ENCODE measurements at regions not wholly inside any gene's neighbourhood (a gene's known extent, or its start where the extent isn't known, plus 50 kb on each side); places are given as distances from the start of the nearest gene placed in this dataset.

DNA sequence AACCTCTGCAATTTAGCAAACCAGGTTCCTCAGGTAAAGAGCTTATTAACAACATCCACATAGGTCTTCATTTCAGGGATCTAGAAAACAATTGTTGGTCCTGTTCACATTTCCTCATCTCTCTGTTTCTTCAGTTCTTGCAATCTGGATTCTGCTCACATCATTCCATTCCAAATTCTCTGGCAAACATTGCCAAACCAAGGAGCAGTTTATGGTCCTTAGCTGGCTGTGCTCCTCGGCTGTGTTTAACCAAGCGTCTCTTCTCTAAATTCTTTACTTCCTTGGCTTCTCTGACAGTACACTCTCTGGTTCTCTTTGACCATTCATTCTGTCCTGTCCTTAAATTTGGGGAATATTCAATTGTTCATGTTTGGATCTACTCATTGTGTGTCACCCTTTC, 65.8 kb upstream of the RANBP3L start:
- Histone ChIP-seq H3K9me3 (no peaks in the 10 kb centered on the region), H3K4me1 (no peaks in the 10 kb centered on the region), H3K27me3 (no peaks in the 10 kb centered on the region), H3K4me3 (no peak overlapping the region), H3K36me3 (no peaks in the 10 kb centered on the region), H3K27ac (no peak overlapping the region)
- DNase-seq = no peak
- intact Hi-C loops (cut with DNase I; ENCODE audit: low total_unique reads) = no loop called here
- TF ChIP-seq CTCF (IDR thresholded peaks at IDR 0.05) (no peak), POLR2A (IDR thresholded peaks at IDR 0.05) (no peak)

DNA sequence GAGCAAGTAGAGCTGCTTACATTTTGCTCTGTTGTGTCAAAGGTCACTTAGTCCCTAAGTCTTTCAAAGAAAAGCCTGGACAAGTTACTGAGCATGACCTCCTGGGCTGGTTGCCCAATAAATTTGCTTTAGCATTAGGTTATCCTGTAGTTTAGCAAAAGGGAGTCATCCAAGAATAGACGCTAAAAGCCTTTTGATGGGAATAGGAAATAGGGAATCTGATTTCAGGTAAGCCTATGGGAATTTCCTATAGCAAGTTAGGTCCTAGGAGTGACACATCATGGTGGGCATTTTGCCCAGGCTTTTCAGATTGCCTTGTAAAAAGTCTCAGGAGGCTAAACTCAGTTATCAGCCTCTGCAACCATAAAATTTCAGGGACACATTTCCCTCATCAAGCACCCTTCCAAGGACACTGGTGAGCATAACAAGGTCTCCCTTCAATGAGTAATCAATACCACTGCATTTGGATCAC, 67.6 kb upstream of the RANBP3L start:
- Histone ChIP-seq H3K4me3 (no peak overlapping the region), H3K27ac (no peak overlapping the region), H3K9me3 (no peaks in the 10 kb centered on the region), H3K36me3 (no peaks in the 10 kb centered on the region), H3K4me1 (no peaks in the 10 kb centered on the region), H3K27me3 (no peaks in the 10 kb centered on the region)
- TF ChIP-seq POLR2A (IDR thresholded peaks at IDR 0.05) (no peak), CTCF (IDR thresholded peaks at IDR 0.05) (no peak)
- intact Hi-C loops (cut with DNase I; ENCODE audit: low total_unique reads) = no loop called here
- no peak for DNase-seq

DNA sequence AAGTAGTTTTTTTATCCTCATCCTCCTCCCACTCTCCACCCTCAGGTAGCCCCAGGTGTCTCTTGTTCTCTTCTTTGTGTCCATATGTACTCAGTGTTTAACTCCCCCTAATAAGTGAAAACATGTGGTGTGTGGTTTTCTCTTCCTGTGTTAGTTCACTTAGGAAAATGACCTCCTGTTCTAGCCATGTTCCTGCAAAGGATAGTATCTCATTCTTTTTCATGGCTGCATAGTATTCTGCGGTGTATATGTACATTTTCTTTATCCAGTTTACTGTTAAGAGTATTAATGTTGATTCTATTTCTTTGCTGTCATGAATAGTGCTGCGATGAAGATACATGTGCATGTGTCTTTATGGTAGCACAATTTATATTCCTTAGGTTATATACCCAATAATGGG, 68.4 kb upstream of the RANBP3L start:
- no peak overlapping the region for H3K27ac ChIP-seq
- no peak for DNase-seq
- H3K4me3 ChIP-seq = no peak overlapping the region
- intact Hi-C loops (cut with DNase I; ENCODE audit: low total_unique reads) = no loop called here
- TF ChIP-seq POLR2A (IDR thresholded peaks at IDR 0.05) = no peak
- no peak for TF ChIP-seq CTCF (IDR thresholded peaks at IDR 0.05)
- no peaks in the 10 kb centered on the region for H3K27me3 ChIP-seq
- no peaks in the 10 kb centered on the region for H3K9me3 ChIP-seq
- H3K36me3 ChIP-seq = no peaks in the 10 kb centered on the region
- no peaks in the 10 kb centered on the region for H3K4me1 ChIP-seq

DNA sequence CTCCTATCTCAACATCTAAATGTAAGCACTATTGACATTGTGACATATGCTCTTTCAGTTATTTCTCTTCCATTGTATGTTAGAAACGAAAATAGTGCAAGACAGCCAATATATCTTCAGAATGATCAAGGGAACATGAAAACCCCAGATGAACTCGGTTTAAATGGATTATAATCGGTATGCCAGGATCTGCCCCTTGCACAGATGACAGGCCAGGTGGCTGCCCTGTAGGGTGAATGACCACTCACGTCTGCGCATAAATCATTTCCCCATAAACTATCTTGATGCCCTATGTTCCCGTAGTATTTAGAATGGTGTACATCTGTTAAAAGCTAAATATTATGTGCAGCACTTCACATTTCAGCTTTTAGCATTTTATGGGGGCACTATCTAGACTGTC, 69.7 kb upstream of the RANBP3L start:
- no peak overlapping the region for H3K4me3 ChIP-seq
- no peaks in the 10 kb centered on the region for H3K27me3 ChIP-seq
- no peaks in the 10 kb centered on the region for H3K9me3 ChIP-seq
- no peaks in the 10 kb centered on the region for H3K4me1 ChIP-seq
- no peaks in the 10 kb centered on the region for H3K36me3 ChIP-seq
- no peak for DNase-seq
- TF ChIP-seq POLR2A (IDR thresholded peaks at IDR 0.05) (no peak), CTCF (IDR thresholded peaks at IDR 0.05) (no peak)
- H3K27ac ChIP-seq = no peak overlapping the region
- intact Hi-C loops (cut with DNase I; ENCODE audit: low total_unique reads) = no loop called here

DNA sequence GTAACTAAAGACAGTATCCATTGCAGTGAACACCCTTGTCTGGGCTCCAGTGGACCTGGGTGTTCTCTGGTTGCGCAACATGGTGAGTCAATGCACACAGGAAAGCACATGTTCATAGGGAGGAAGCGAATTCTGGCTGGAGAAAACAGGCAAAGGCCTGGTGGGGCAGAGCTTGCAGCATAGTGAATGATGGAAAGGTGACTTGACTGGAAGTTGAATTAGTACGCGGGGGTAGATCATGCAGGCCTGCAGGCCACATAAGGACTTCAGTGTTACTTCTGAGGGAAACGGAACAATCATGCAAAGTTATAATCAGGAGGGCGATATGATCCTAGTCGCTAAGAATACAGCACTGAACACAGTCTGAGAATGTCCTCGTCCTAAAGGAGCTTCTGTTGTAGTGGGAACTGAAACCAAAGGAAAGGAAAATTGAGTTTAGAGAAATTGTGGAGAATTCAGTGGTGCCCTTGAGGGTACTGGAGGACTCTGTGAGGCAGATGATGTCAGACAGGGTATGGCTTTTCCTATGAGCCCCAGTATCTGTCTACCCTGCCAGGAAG, 71.9 kb upstream of the RANBP3L start:
- TF ChIP-seq CTCF (IDR thresholded peaks at IDR 0.05) (no peak), POLR2A (IDR thresholded peaks at IDR 0.05) (no peak)
- H3K4me1 ChIP-seq = no peaks in the 10 kb centered on the region
- H3K27me3 ChIP-seq = no peaks in the 10 kb centered on the region
- no peaks in the 10 kb centered on the region for H3K9me3 ChIP-seq
- peak; percentile 45 to 53 for DNase-seq
- H3K27ac ChIP-seq = no peak overlapping the region
- H3K36me3 ChIP-seq = no peaks in the 10 kb centered on the region
- intact Hi-C loops (cut with DNase I; ENCODE audit: low total_unique reads) = no loop called here
- H3K4me3 ChIP-seq = no peak overlapping the region

Measured in uterus (tissue), 3 donors.